ENCODE measurements at regions not wholly inside any gene's neighbourhood (a gene's known extent, or its start where the extent isn't known, plus 50 kb on each side); places are given as distances from the start of the nearest gene placed in this dataset.
A peak's percentile ranks its signal among the peaks of the same experiment; 100 is the strongest.

DNA sequence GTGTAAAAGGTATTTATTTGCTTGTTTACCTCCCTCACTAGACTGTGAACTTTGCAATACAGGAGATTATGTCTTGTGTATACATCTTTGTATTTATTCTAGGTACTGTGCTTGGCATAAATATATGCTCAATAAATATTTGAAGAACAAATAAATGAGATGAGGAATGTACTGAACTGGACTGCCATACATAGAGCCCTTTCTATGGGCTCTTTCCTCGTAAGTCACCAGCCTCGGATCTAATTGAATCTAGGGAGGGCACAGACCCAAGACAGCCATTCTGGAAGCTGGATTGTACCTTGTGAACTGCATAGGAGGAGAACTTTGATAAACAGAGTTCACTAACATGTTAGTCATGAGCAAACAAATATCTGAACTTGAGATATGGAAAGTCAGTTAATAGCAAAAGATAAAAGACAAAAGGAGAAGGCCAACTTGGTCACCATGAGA lies 503.9 kb downstream of the INSC start:
- DNase-seq (ENCODE audit: low read depth): no peak

DNA sequence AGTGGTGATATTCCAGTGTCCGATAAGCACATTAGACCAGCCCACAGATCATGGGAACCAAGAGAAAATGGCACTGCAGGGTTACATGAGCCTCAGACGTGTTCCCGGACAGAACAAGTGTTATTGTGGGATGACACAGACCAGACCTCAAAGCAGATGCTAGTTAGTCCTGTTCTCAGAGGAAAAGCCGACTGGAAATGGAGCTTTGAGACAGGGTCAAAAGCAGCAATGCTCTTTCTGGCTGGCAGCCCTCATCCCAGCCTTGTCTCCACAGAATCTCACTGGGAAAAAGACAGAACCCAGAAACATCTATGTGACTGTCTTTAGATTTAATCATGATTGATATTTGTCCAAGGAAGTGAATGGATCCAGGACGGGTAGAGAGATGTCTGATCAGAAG lies 506.8 kb downstream of the INSC start:
- no peak for DNase-seq (ENCODE audit: low read depth)

DNA sequence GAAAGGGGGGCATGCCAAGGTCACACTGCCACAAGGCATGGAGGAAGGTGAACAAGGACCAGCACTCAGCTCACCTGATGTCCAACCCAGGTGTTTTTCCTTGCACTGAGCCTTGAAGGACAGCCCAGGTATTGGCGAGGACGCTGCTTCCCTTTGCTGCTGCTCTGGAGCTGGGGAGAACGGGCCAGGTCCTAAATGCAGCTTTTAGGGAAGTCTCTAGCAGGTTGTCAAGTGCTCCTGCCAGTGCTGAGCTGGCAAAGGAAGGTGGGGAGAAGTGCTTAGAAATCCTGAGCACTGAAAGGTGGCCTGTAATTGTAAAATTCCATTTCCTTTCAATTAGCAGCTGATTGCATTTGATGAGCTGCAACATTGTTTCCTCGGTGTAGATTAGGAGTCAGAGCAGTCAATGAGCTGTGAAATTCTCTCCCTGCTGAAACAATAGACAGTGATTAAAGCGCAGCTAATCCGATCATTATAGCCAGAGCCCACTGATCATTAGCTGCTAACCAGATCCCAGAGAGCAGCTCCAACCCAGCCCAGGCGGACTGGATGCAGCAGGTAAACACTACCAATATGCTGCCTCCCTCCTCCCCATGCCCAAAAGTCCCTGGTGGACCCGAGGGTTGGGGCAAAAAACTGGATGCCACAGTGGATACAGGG lies 507.6 kb downstream of the INSC start:
- DNase-seq (ENCODE audit: low read depth): no peak

DNA sequence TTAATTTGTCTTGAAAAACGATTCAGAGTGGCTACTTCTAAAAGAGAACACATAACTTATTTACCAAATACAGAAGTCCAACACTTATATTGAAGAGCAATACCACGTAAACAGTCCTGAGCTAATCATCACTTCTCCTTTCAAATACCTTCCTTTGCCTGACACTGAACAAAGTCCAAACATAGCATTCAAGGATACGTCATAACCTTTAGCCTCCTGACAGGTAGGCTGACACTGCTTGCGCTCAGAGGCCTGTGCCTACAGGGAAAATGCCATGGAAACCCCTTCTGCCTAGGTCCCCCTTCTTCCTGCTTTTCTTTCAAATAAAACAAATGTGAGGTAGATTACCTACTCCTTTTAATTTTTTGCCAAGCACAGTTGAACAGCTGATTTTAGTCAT lies 510.0 kb downstream of the INSC start:
- DNase-seq (ENCODE audit: low read depth): no peak

DNA sequence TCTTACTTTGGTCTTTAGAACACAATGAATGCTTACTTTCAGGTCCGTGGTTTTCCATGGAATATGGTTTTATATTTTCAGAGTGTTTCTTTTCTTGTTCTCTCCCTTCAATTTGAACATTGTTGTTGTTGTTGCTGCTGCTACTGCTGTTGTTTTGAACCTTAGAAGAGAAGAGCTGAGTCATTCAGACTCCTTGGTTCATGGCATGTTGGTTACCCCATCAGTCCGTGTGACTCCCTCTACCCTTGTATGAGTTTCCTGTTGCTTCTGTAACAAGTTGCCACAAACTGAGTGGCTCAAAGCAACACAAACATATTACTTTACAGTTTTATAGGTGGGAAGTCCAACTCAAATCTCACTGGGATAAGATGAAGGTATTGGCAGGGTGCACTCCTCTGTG lies 511.0 kb downstream of the INSC start:
- no peak for DNase-seq (ENCODE audit: low read depth)

DNA sequence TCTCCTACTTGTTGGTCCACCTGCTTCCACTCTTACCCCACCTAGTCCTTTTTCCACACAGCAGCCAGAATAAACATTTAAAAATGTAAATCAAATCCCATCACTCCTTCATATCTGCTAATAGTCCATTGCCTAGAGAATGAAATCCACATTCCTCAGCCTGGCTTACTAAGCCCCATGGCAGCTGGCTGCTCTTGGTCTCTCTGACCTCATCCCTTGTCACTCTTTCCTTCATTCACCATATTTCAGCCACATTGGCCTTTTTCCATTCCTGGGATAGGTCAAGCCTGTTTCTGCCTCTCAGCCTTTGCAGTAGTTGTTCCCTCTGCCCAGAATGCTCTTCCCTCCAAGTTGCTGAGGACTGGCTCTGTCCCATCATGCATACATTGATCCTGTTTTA lies 512.8 kb downstream of the INSC start:
- no peak for DNase-seq (ENCODE audit: low read depth)

DNA sequence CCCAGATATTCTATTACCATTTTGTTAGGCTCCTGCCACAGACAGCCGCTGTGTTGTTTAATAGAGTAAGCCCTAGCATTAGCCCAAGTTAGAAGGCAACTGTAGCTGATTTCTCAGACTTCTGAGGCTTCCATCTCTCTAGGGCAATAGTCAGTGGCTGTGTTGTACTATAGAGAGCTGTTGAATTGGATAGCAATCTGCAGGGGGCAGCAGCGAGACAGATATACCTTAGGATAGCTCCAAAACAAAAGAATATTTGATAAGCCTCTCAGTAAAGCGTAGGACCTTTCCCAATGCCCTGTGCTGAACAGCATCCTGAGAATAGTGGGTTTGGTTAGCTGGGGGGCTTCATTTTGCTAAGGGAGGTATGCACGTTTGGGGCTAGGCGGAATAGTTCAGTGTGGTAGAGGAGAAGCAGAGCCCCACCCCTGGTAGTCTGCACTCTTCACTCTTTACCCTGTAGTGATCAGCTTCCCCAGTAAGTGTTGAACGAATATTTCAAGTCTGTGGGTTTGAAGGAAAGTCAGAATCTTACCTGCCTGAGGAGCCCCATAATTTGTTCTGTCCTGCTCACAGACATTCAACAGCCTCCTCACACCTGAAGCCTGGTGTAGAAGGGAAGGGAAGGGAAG lies 515.1 kb downstream of the INSC start:
- DNase-seq (ENCODE audit: low read depth): no peak

DNA sequence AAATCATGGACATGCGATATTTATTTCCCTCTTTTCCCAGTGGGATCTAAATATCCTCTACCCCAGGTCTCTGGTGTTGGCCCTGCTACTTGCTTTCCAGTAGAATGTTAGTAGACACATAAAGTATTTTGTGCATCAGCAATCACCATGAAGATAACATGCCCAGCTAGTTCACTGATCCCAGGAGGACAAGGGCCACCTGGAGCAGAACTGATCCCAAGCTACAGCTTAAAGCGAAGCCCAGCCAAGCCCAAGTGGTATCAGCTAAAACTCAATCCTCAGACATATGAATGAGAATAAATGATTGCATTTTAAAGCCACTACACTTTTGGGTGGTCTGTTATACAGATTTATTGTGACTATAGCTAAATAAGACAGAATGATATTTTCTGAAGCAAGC lies 516.2 kb downstream of the INSC start:
- DNase-seq (ENCODE audit: low read depth): no peak

DNA sequence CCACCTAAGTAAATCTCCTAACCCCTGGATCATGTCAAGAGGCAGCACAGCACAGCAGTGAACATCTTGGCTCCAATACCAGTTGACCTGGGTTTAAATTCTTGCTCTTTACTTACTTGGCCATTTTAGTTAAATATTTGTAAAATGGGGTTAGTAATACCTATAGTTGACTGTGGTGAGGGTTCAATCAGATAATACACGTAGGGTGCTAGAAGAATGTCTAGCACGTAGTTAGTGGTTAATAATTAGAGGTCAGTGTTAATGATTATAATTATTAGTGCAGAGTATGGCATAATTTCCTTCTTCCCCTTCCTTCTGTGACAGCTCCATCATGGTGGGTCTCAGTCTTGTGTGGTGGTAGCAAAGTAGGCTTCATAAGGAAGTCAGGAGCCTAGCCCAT lies 520.8 kb downstream of the INSC start:
- no peak for DNase-seq (ENCODE audit: low read depth)

DNA sequence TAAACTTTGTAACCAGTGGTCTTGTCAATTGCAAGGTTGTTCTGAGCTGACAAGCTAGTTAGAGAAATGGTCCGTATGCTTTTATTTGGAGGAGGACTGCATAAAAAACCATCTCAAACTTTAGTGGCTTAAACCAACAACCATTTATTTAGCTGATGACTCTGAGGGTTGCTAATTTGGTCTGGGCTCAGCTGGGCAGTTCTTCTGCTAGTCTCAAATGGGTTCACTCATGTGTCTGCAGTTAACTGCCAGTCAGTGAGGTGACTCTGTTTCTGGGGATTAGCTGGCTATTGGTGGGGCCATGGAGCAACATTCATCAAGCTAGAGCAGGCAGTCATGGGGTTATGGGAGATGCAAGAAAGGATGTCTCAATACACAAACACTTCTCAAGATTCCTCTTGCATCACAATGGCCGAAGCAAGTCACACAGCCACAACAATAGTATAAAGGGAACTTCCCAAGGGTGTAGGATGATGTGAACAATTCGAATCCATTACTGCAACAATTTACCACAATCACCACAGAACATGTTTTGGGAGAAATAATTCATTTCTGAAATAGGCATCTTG lies 521.9 kb downstream of the INSC start:
- no peak for DNase-seq (ENCODE audit: low read depth)

DNA sequence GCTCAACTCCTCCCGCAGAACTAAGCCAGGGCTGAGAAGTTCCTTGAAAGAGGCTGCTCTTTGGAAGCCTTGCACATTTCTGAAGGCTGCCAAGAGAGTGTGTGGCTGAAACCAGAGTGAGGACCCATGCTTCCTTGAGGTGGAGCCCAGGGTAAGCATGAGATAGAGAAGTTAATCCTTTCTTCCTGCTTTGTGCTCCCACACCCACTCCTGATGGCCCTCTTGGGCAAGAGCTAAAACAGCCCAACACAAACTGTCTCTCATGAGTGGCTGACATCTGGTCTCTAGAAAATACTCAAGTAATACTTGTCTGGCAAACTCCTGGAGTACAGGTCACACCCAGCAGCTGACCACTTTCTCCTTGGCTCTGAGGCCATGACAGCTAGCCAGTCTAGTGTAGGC lies 523.7 kb downstream of the INSC start:
- no peak for DNase-seq (ENCODE audit: low read depth)

DNA sequence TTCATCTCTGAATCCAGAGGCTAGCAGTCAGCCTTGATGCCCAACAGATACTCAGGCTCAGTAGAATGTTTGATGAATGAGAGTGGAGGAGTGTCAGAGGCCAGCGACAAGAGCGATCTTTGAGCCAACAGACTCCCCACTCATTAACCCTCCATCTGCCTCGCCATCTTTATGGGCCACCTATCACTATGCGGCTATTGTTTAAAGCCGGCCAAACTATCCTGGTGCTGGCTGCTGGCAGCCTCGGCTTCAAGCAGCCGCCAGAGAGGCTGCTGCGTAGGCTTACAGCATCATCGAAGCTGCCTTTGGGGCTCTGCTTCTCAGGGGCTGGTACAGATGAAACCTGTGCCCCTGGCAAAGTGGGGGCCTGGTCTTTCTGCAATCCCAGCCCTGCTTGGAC lies 525.6 kb downstream of the INSC start:
- no peak for DNase-seq (ENCODE audit: low read depth)

DNA sequence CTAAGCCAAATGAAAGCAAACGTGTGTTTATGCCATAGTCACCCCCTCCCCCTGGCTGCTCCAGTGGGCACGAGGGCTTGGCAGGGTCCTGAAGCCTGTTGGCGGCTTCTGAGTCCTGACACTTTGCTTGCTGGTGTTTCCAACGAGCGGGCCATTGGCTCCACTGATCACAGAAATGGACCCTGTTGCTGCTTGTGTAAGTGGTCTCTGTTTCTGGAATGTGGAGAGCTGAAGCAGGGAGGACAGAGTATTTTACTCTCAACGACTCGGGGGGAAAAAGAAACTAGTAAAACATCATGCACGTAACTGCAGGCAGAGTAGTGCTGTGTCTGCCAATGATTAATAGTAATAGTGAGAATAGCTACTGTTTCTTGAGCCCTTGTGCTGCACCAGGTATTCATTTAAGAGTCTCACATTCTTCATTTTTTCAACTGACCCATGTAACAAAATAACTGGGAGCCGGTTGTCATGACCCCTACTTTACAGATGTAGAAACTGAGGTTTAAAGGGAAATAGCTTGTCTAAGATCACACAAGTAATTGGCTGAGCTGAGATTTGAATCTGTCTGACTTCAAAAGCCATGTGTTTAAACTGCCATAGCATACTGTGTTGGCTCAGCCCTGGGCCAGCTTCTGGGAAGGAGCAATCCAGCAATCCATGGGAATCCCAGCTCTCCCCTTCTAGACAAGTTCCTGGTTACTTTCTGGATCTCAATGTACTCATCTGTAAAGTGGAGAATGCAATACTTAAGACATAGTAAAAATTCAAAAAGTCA lies 526.7 kb downstream of the INSC start:
- no peak for DNase-seq (ENCODE audit: low read depth)

DNA sequence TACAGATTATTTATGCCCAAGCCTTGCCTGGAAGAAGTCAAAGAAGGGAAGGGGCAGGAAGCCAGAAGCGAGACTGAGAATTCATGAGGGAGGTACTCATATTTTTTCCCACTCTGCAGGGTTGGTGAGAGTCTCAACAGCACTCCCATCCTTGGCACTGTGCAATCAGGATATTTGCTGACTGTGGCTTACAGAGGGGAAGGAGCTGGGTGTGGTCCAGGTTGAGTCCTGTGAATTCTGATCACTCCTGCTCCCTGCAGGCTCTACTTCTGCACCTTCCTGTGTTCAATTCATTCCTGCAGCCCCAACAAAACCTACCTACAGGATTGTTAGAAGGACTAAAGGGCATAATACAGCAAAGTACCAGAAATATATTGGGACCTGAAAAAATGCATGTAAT lies 530.5 kb downstream of the INSC start:
- DNase-seq (ENCODE audit: low read depth): no peak

DNA sequence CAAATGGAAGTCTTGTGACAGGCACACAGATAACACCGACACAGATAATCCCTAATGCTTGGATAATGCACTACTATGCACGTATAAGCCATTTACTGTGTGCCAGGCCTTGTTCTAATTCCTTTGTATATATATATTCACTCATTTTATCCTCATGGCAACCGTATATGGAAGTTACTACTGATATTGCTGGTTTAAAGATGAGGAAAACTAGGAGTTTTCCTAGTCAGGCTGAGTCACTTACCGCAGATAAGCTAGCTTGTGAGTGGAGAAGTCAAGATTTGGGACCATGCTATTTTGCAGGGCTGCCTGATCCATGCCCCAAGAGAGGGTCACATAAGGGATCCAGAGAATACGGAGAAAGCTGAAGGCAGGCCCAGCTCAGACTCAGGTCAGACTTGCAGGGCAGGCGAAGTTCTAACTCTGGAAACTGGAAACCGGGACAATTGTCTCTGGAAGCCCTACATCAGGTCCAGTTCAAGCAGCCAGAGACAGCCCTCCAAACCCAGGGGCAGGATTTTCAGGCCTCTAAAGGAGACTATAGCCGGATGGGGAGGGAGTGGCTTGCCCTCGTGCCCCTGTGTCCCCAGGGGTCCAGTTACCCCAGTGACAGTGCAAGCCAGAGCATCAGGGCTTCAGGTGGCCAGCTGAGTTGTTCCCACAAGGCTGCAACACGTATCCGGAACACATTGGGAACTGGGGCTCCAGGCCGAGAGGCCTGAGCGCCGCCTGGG lies 534.8 kb downstream of the INSC start:
- no peak for DNase-seq (ENCODE audit: low read depth)

DNA sequence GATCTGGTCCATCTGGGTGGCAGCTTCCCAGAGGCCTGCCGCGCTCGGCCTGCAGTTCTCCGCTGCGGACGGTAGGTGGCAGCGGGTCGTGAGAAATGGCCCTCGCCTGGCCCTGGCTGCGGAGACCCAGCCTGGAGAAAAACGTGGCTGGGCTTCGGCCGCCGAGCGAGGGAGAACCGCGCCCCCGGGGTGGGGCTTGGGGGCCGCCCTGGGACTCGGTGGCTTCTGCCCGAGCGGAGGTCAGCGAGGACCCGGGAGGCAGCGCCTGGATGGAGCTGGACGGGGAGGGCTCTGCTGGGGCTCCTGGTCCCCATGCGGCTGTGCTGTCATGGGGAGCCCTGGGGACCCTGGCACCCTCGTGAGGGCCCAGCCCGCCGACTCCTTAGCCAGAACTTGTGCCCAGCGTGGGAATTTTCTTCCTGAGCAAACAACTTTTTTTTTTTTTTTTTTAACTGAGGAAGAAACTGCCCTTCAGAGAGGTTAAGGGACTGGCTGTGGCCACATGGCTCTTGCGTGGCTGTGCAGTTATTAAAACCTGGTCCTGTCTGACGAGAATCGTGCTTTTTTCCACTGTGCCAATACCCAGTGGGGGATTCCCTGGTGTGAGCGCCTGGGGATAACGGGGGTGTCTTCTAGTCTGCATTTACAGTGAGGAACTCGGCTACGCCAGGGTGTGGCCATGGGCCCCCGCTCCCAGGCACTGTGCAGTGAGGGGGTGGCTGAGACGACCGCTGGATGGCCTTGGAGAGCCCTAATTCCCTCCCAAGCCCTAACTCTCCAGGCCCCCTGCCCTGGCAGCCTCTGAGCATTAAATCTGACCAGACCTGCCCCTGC lies 535.6 kb downstream of the INSC start:
- peak; percentile 80 for DNase-seq (ENCODE audit: low read depth)

DNA sequence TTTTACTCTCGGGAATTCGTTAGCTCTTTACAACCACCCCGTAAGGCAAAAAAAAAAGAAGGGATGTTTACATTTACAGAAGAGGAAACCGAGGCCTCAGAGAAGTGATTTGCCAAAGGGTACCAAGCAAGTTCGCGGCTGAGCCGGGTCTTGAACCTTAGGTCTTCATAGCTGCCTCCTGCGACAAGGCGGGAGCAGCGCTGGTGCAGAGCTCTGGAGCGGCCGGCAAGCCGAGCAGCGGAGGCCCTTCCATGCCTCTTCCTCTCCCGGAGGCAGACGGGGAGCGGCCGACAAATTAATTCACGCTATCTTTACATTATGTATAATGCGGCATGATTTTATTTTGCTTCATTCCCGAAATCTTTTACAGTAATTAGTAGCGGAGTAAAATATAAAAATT lies 536.3 kb downstream of the INSC start:
- DNase-seq (ENCODE audit: low read depth): no peak

DNA sequence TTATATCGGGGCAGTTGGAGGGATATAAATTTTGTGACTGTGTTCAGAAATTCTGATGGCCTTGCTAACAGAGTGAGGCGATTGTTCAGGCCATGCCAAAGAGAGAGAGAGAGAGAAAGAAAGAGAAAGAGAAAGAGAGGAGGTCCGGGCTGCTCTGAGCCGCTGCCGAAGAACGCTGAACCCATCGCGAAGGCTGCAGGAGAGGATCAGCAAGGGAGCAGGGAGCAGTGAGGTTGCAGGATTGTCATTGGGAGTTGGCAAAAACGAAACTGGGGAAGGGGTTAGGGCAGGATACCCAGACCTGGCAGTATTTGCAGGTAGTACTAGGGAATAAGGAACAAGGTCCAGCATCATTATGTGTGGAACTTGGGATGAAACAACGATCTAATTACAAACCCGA lies 537.1 kb downstream of the INSC start:
- no peak for DNase-seq (ENCODE audit: low read depth)

DNA sequence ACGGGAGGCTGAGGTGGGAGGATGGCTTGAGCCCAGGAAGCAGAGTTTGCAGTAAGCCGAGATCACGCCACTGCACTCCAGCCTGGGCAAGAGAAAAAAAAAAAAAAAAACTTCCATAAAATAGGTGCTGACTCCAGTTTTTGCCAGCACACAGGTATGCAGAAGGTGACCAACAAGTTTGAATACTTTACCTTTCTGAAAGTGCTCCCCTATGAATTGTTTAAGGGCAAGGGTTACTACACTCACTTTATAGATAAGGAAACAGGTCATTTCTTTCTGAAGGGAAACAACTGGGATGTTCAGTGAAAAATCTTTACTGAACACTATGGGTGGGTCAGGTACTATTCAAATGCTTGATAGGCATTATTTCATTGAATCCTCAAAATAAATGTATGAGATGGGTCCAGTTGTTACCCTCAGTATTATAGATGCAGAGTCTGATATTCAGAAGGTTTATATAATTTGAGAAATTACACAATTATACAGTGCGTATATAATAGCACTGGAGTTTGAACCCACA lies 538.5 kb downstream of the INSC start:
- no peak for DNase-seq (ENCODE audit: low read depth)

DNA sequence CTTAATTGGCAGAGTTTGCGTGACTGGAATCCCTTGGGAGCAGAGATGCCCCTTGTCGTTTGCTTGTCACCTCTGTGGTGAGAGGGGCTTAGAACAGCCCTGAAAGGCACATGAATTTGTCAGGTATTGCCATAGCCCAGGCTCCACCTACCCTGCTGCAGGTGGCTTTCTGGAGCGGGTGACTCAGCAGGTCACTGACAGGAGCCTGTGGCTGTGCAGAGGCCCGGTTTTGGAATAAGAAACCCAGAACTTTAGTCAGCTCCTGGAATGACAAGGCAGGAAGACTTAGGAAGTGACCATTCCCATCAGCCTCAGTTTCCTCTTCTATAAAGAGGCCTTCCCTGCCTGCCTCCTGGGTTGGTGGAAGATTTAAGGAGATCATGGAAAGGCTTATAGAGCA lies 539.7 kb downstream of the INSC start:
- DNase-seq (ENCODE audit: low read depth): no peak

DNA sequence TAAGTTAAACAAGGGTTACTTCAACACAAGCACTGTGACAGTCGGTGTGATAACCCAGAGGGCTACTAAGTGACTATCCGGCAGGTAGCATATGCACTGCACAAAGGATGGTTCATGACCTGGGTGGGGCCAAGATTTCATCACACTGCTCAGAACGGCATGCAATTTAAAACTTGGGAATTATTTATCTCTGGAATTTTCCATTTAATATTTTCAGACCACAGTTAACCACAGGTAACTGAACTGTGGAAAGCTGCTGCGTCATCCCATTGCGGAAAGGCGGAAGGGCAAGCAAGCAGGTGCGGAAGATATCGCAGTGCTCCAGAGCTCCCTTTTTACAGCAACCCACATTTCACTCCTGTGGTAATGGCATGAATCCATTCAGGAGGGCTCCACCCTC lies 540.8 kb downstream of the INSC start:
- no peak for DNase-seq (ENCODE audit: low read depth)

Measured in RPMI7951 (cell line).